GM18951 (cell line): ENCODE measurements at regions not wholly inside any gene's neighbourhood (a gene's known extent, or its start where the extent isn't known, plus 50 kb on each side); places are given as distances from the start of the nearest gene placed in this dataset.
"Not testable (repeated sequence)": the region's sequence is repeated elsewhere in the genome, so short reads cannot be mapped to it uniquely, and the experiment has no call there.

ENCODE experiments used
- POLR2A ChIP-seq: IDR thresholded peaks from 4 replicates; pipeline ENCODE4 v1.6.1; 2011; ENCODE audit warnings: mild to moderate bottlenecking; ENCODE audit not compliant: insufficient read length, insufficient read depth; ENCODE audit errors: extremely low read depth
- in situ Hi-C: fragments of 300-500 bp; cut with MboI; formaldehyde crosslinking; loops from one replicate; pipeline ENCODE4 v1.12.0; 2022; ENCODE audit warnings: low sequenced_read_pairs, mixed read lengths, inconsistent platforms; ENCODE audit not compliant: unreplicated experiment

DNA sequence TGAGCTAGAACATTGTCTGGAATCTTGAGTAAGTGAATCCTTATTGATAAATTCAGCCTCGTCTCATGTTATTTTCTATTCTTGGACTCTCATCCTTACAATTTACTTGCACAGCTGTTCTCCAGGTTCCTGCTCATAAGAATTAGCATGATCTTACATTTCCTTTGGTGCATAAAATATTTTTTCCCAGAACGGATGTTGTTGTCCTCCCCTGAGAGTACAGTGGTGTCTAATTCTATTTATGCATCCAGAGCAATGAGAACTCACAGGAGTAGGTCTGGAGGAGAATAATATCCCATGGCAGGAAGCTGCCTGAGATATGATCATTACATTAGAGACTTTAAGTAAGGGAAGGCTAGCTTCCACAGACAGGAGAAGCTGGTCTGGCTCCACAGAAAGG, 178.4 kb upstream of the MAST4 start:
- no peak for TF ChIP-seq POLR2A
- in situ Hi-C loops = no loop called here

DNA sequence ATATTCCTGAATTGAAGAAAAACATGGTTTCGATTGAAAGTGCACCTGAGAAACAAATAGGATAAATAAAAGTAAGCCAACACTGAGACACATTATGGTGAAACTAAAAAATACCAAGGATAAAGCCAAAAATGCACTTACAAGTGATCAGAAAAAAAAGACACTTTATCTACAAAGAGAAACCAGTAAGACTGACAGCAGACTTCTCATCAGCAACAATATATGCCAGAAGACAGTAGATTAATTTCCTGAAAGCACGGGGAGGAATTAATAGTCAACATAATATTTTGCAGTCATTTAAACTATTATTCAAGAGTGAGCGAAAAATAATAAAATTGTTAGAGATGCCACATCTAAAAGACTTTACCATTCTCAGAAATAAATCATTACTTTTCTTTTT, 172.7 kb upstream of the MAST4 start:
- TF ChIP-seq POLR2A = no peak
- in situ Hi-C loops = no loop called here

DNA sequence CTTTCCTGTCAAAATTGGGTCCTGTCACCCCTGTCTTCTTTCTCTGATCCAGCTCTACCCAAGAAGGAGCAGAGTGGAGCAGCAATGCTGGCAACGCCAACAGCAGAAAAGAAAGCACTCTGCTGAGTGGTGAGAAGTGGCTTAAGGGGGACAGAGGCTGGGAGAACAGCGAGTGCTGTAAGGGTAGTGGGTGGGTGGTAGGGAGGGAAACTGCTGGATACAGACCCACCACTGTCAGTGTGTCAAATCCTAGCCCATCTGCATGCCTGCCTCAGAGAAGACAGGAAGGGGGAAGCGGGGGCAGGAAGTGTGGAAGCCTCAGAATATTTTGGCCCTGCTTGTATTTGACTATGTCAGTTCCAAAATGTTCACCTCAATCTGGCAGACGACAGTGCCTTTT, 170.4 kb upstream of the MAST4 start:
- TF ChIP-seq POLR2A = no peak
- in situ Hi-C loops = no loop called here

DNA sequence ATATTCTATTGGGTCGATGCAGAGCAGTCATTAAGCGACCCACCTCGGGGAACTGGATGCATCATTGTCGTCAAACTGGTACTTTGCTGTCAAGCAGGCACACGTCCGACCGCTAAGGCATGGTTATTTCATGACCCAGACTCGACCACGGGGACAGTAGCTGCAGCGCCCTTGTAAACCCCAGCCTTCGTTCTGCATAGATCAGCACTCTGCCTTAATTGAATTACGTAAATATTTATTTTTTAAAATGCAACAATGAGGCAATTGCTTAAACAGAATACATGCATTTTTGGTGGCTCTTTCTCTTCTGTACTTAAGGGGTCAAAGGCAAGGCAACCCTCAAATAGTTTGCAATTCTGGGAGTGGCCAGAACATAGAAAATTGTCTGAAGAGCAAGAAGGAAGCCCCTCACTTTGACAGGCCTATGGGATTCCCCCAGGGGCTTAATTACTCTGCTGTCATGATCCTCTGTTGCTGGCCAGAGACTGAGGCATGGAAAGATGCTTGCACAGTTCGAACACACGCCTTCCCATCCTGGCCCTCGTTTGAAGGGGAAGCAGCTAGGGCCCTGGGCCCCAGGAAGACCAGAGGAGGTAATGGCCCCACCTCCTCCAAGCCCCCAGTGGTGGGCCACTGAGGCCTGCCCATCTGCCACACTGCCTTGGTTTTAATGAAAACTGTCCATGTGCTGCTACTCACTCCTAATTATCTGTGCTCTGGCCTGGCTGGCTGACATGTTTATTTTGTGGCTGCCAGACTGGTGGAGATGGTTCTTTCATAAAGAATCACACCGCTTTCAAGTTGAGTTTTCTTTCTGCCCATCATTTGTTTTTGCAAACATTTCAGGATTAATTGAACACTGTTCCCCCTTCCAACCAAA, 169.7 kb upstream of the MAST4 start:
- no peak for TF ChIP-seq POLR2A
- in situ Hi-C loops = no loop called here

DNA sequence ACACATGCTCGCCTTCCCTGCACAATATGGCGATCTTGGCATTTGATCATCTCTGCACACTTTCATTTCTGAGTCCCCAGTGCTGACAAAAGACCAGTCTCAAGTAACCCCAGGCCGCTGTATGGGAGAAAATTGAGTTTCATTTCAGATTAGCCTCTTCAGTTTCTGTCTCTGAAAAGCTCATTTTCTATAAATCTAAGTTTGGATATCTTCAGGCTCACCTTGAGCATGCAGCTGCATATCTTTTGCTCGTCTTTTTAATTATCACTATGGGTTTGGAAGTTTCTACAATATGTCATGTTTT, 169.1 kb upstream of the MAST4 start:
- in situ Hi-C loops = no loop called here
- TF ChIP-seq POLR2A = no peak

DNA sequence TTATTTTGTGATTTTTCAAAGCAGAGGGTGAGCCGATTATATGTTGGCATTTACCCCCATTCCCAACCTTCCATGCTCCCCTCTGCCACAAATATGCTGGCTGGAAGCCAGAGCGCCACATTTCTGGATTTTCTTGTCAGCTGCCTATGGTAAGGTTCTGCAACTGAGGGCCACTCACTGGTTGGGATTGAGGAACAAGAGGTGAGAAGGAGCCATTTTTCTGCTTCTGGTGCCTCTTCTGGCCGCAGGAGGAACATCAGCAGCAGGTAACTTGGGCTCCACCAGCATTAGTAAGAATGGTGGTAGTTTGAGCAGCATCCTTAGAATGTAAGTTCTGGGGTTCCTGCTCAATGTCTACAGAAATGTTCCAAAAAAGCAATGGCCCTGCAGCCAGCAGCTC, 159.5 kb upstream of the MAST4 start:
- in situ Hi-C loops = no loop called here
- no peak for TF ChIP-seq POLR2A

DNA sequence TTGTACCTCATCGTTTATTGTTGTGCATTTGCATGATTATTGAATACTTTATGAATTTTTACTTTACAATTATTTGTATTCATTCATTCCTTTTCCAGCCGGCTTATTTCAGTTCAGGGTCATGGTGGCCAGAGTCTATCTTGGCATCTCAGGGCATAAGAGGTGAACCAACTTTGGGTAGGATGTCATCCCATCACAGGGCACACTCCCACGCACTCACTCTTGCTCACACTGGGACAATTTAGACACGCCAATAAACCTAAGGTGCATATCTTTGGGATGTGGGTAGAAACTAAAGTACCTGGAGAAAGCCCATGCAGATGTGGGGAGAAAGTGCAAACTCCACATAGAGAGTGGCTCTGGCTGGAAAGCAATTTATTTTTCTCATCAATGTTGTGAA, 158.1 kb upstream of the MAST4 start:
- in situ Hi-C loops = no loop called here
- no peak for TF ChIP-seq POLR2A

DNA sequence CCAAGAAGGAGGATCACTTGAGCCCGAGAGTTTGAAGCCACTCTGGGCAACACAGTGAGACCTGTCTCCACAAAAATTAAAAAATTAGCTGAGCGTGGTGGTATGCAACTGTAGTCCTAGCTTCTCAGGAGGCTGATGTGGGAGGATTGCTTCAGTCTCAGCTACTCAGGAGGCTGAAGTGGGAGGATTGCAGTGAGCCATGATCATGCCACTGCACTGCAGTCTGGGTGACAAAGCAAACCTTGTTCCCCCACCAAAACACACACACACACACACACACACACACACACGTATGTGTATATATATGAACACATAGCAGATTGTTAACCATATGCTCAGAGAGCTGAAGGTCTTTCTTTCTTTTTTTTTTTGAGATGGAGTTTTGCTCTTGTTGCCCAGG, 157.5 kb upstream of the MAST4 start:
- no peak for TF ChIP-seq POLR2A
- in situ Hi-C loops = no loop called here

DNA sequence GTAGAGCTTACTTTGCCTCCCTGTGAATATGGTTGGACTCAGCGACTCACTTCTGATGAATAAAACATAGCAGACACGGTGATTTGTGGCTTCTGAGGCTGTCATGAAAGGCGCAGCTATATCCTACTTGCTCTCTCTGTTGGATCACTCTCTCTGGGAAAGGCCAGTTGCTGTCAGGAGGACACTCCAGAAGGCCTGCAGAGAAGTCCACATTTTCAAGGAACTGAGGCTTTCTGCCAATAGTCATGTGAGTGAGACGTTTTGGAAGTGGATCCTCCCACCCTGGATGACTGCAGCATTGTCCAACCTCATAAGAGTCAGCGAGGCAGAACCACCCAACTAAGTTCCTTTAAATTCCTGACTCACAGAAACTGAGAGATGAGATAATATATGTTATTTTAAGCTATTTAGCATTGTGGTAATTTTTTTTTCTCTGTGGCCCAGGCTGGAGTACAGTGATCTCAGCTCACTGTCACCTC, 156.0 kb upstream of the MAST4 start:
- in situ Hi-C loops = no loop called here
- no peak for TF ChIP-seq POLR2A

DNA sequence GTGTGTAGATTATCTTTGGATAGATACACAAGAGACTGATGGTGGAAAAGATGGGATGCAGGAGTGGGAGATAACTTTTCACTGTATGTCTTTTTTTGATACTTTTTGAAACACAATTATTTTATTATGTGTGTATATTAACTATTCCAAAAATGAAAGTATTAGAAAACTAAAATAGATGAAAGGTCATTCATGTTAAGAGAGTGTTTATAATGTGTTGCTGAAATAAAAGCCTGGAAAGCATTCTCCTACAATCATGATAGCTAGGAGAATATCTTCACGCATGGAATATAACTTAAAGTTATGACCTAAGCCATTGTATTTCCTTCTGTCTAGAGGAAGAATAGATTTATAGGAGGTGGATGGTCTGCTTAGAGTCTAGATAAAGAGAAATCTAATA, 154.8 kb upstream of the MAST4 start:
- no peak for TF ChIP-seq POLR2A
- in situ Hi-C loops = no loop called here

DNA sequence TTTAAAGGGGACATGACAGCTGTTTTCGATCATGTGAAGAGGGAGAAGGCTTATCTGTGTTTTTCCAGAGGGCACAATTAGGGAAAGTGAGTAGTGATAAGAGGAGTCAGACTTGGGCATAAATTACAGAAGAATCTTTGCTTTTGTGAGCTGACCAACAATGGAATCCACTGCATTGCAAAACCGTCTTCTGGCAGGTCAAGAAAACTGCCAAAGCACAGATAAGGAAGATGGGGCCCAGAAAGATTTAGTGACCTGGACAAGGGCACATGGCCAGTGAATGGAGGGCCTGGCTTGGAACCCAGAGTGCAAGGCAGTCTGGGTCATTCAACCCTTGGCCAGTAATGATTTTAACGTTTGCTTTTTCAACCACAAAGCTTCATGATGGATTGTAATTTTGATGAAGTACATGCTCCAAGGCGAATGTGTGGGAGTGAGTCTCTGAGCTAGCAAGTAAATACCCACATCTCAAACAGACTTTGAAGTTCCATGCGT, 153.2 kb upstream of the MAST4 start:
- in situ Hi-C loops = no loop called here
- TF ChIP-seq POLR2A = no peak

DNA sequence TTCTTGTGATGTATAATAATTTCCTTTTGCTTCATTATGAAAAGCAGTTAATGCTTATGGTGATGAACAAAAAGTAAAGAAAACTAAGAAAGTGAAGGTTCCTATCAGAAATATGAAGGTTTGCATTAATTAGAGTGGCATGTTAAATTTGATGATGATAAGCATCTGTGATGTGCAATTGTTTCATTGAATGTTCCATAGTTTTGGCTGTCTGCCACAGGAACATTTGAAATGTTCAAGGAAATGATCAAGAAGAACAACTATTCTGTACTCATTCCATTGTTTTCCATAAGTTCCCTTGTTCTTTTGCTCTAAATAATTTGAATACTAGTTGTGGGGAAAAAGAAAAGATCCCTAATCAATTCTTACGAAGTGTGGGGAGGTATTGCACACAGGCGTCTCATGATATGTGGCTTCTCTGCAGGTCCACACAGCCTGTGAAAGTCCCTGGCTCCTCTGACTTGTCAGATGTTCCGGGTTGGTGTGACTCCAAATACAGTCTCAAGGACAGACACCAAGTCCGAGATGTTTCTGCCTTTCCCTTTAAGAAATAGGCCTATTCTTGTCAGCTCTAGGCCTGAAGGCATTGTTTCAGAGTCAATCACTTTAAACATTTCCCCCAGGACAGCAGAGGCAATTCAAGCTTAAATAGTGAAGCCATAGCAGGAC, 152.6 kb upstream of the MAST4 start:
- TF ChIP-seq POLR2A = no peak
- in situ Hi-C loops = no loop called here

DNA sequence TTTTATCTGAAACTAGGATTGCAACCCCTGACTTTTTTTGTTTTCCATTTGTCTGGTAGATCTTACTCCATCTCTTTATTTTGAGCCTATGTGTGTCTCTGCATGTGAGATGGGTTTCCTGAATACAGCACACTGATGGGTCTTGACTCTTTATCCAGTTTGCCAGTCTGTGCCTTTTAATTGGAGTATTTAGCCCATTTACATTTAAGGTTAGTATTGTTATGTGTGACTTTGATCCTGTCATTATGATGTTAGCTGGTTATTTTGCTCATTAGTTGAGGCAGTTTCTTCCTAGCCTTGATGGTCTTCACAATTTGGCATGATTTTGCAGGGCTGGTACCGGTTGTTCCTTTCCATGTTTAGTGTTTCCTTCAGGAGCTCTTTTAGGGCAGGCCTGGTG, 148.1 kb upstream of the MAST4 start:
- in situ Hi-C loops = not testable (repeated sequence)

DNA sequence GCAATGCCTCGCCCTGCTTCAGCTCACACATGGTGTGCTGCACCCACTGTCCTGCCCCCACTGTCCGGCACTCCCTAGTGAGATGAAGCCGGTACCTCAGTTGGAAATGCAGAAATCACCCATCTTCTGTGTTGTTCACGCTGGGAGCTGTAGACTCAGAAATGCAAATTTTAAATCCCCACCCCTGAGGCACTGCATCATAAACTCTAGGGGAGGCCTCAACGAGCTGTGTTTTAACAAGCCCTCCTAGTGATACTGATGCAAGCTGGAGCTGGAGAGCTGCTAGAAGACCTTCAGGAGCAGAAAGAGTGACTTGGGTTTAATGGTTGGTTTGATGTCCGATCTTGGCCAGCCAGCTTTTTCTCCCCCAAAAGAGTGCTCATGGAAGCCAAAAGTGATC, 146.0 kb upstream of the MAST4 start:
- in situ Hi-C loops = no loop called here
- TF ChIP-seq POLR2A = no peak
